ENCODE measurements at regions not wholly inside any gene's neighbourhood (a gene's known extent, or its start where the extent isn't known, plus 50 kb on each side); places are given as distances from the start of the nearest gene placed in this dataset.

- Histone ChIP-seq H3K79me2 (ENCODE audit: insufficient read depth, low read length) (no peaks in the 10 kb centered on the region), H3K4me3 (replicated peaks in 1 of 2; ENCODE audit: low read depth in 1 of 2, low read length in 2 of 2) (no peak overlapping the region), H3K27ac (ENCODE audit: low read depth, low read length) (no peak overlapping the region), H3K9me2 (ENCODE audit: insufficient read depth) (no peaks in the 10 kb centered on the region), H3K36me3 (ENCODE audit: control insufficient read depth in 1 of 2, insufficient read depth in 2 of 2, low read length in 2 of 2) (no peaks in the 10 kb centered on the region), H3K9me3 (ENCODE audit: control insufficient read depth in 1 of 2, insufficient read depth in 1 of 2, low read depth in 1 of 2, low read length in 2 of 2) (no peaks in the 10 kb centered on the region), H3K9ac (ENCODE audit: low read length) (no peak overlapping the region), H3K27me3 (ENCODE audit: insufficient read depth, low read length) (peaks cover 20% of the 10 kb centered on the region; the same call in 1 of the 2 replicates), H3K4me1 (ENCODE audit: control insufficient read depth in 1 of 2, insufficient read depth in 2 of 2, low read length in 2 of 2) (no peaks in the 10 kb centered on the region), H4K20me1 (ENCODE audit: insufficient read depth) (no peaks in the 10 kb centered on the region), H3K4me2 (ENCODE audit: low read length) (no peak overlapping the region), H2AFZ (ENCODE audit: low read depth, low read length, poor library complexity, severe bottlenecking) (no peak overlapping the region)
- DNase-seq (ENCODE audit: low read depth, low spot score) (no peak), ATAC-seq (no peak)
- intact Hi-C loops (cut with micrococcal nuclease), result no loop called here
- no TSS peak for BruUV-seq (replicated peaks)
- RAD21 ChIA-PET (ENCODE audit: low non-redundant PET in 1 of 2, low total read pairs in 2 of 2, uncharacterized antibody in 2 of 2, unreplicated experiment in 2 of 2), result no interaction called here
- CTCF ChIA-PET, result no interaction called here
- no peak for TF ChIP-seq POLR2AphosphoS5 (IDR thresholded peaks at IDR 0.05; ENCODE audit: low read depth, low read length)
- POLR2A ChIA-PET, result no interaction called here
Observed at GRCh38 chr2:23203383-23203782, 181.6 kb upstream of the KLHL29 start.

GRCh38 chr2:23204685-23205242, 180.2 kb upstream of the KLHL29 start:
- intact Hi-C loops (cut with micrococcal nuclease), result no loop called here
- Histone ChIP-seq H3K9ac (ENCODE audit: low read length) (no peak overlapping the region), H3K9me3 (ENCODE audit: control insufficient read depth in 1 of 2, insufficient read depth in 1 of 2, low read depth in 1 of 2, low read length in 2 of 2) (no peaks in the 10 kb centered on the region), H4K20me1 (ENCODE audit: insufficient read depth) (no peaks in the 10 kb centered on the region), H3K79me2 (ENCODE audit: insufficient read depth, low read length) (no peaks in the 10 kb centered on the region), H3K4me2 (ENCODE audit: low read length) (no peak overlapping the region), H3K36me3 (ENCODE audit: control insufficient read depth in 1 of 2, insufficient read depth in 2 of 2, low read length in 2 of 2) (no peaks in the 10 kb centered on the region), H3K4me1 (ENCODE audit: control insufficient read depth in 1 of 2, insufficient read depth in 2 of 2, low read length in 2 of 2) (no peaks in the 10 kb centered on the region), H2AFZ (ENCODE audit: low read depth, low read length, poor library complexity, severe bottlenecking) (no peak overlapping the region), H3K4me3 (replicated peaks in 1 of 2; ENCODE audit: low read depth in 1 of 2, low read length in 2 of 2) (no peak overlapping the region), H3K9me2 (ENCODE audit: insufficient read depth) (no peaks in the 10 kb centered on the region), H3K27ac (ENCODE audit: low read depth, low read length) (no peak overlapping the region), H3K27me3 (ENCODE audit: insufficient read depth, low read length) (peaks cover 27% of the 10 kb centered on the region; the same call in 1 of the 2 replicates)
- ChIA-PET RAD21 (ENCODE audit: low non-redundant PET in 1 of 2, low total read pairs in 2 of 2, uncharacterized antibody in 2 of 2, unreplicated experiment in 2 of 2) (no interaction called here), CTCF (no interaction called here), POLR2A (no interaction called here)
- ATAC-seq (no peak), DNase-seq (ENCODE audit: low read depth, low spot score) (no peak)
- BruUV-seq (replicated peaks), result no TSS peak
- TF ChIP-seq EZH2 (IDR thresholded peaks at IDR 0.05) (no peak), EZH2phosphoT487 (IDR thresholded peaks at IDR 0.05; ENCODE audit: borderline replicate concordance) (no peak), FOSL1 (IDR thresholded peaks at IDR 0.05; ENCODE audit: low read depth) (no peak), RAD21 (IDR thresholded peaks at IDR 0.05; ENCODE audit: low read depth) (no peak), ZNF274 (IDR thresholded peaks at IDR 0.05; ENCODE audit: low read depth, low read length) (no peak), TCF7L2 (IDR thresholded peaks at IDR 0.05; ENCODE audit: borderline replicate concordance, extremely low read depth, insufficient read depth, insufficient read length) (no peak), JUND (IDR thresholded peaks at IDR 0.05) (no peak), YY1 (IDR thresholded peaks at IDR 0.05; ENCODE audit: extremely low read depth, insufficient replicate concordance, low read depth, low read length) (no peak), SRF (IDR thresholded peaks at IDR 0.05; ENCODE audit: low read depth) (no peak), ELF1 (IDR thresholded peaks at IDR 0.05; ENCODE audit: borderline replicate concordance, low read depth) (no peak), MAX (IDR thresholded peaks at IDR 0.05) (no peak), SIN3A (IDR thresholded peaks at IDR 0.05; ENCODE audit: low read depth) (no peak), ZFX (IDR thresholded peaks at IDR 0.05) (no peak), SP1 (IDR thresholded peaks at IDR 0.05; ENCODE audit: low read depth) (no peak), EGR1 (IDR thresholded peaks at IDR 0.05; ENCODE audit: low read depth) (no peak)
- TF ChIP-seq, protein P1, sequence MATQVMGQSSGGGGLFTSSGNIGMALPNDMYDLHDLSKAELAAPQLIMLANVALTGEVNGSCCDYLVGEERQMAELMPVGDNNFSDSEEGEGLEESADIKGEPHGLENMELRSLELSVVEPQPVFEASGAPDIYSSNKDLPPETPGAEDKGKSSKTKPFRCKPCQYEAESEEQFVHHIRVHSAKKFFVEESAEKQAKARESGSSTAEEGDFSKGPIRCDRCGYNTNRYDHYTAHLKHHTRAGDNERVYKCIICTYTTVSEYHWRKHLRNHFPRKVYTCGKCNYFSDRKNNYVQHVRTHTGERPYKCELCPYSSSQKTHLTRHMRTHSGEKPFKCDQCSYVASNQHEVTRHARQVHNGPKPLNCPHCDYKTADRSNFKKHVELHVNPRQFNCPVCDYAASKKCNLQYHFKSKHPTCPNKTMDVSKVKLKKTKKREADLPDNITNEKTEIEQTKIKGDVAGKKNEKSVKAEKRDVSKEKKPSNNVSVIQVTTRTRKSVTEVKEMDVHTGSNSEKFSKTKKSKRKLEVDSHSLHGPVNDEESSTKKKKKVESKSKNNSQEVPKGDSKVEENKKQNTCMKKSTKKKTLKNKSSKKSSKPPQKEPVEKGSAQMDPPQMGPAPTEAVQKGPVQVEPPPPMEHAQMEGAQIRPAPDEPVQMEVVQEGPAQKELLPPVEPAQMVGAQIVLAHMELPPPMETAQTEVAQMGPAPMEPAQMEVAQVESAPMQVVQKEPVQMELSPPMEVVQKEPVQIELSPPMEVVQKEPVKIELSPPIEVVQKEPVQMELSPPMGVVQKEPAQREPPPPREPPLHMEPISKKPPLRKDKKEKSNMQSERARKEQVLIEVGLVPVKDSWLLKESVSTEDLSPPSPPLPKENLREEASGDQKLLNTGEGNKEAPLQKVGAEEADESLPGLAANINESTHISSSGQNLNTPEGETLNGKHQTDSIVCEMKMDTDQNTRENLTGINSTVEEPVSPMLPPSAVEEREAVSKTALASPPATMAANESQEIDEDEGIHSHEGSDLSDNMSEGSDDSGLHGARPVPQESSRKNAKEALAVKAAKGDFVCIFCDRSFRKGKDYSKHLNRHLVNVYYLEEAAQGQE (IDR thresholded peaks at IDR 0.05; ENCODE audit: low read depth), result no peak
